C4-2B (cell line): ENCODE measurements at regions not wholly inside any gene's neighbourhood (a gene's known extent, or its start where the extent isn't known, plus 50 kb on each side); places are given as distances from the start of the nearest gene placed in this dataset.
A peak's percentile ranks its signal among the peaks of the same experiment; 100 is the strongest.

Experiments used
- H3K27ac ChIP-seq: fragments of 450-650 bp; 2 replicates; pipeline ENCODE4 v1.5.1; 2017
- CTCF ChIP-seq: fragments of 450-650 bp; conservative IDR thresholded peaks from 2 replicates; pipeline ENCODE4 v1.5.1; 2017; ENCODE audit warnings: mild to moderate bottlenecking
- ZFX ChIP-seq: fragments of 450-650 bp; IDR thresholded peaks from 2 replicates; pipeline ENCODE4 v1.6.1; 2017

- no peak overlapping the region for H3K27ac ChIP-seq
- TF ChIP-seq CTCF: no peak
- no peak for TF ChIP-seq ZFX
Observed at GRCh38 chr3:162770551-162770950, 1273.9 kb downstream of the OTOL1 start.

DNA sequence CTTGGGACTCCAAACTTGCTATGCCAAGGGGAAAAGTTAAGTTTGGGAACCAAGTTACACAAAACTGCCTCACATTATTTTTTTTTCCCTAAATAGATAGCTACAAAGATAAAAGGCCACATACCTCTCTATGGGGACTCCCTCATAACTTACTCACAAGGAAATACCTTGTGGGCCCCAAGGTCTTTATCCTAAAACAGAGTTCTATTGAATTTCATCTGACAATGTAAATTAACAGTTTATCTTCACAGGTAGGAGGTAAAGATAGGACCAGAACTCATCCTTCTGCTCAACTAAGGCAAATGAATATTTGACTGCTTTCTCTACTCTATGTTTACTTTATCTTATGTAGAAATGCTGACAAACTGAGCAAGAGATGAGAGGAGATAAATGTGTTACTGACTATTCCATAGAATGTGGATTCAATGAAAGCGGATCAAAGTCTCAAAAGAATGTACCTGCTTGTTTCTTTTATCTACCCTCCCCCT, 1278.0 kb downstream of the OTOL1 start:
- no peak overlapping the region for H3K27ac ChIP-seq
- TF ChIP-seq ZFX: no peak
- TF ChIP-seq CTCF: no peak

DNA sequence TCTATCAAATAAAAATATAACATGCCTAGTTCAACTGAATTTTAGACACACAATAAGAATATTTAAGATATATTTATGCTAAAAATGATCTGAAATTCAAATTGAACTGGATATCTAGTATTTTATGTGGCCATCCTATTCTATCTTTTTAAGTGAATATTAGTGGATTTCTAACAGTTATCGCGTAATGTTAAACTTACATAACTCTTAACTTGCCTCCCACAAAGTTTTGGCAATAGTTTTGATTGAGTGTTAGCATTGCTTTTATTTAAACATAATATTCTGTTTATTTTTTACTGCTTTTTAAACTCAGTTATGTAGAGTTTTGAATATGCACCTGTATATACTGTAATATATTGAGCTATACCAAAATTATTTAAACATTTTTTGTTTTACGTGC, 1279.5 kb downstream of the OTOL1 start:
- H3K27ac ChIP-seq: no peak overlapping the region
- no peak for TF ChIP-seq CTCF
- TF ChIP-seq ZFX: no peak

DNA sequence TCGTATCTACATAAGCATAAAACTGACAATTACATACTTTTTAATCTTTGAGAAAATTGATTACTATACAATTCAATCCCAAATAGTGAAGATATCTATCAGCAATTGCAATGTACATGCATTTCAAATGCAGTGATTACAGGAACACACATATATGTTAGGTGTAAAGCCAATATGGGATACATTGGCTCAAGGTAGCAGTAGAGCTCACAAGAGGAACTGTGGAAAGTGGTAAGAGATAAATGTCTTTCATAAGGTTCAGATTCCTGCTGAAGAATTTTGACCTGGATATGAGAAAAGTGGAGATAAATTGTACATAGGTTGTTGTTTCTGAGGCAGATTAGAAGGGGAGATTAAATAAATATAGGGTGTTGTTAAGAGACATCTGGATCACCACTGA, 1280.5 kb downstream of the OTOL1 start:
- no peak for TF ChIP-seq CTCF
- H3K27ac ChIP-seq: no peak overlapping the region

DNA sequence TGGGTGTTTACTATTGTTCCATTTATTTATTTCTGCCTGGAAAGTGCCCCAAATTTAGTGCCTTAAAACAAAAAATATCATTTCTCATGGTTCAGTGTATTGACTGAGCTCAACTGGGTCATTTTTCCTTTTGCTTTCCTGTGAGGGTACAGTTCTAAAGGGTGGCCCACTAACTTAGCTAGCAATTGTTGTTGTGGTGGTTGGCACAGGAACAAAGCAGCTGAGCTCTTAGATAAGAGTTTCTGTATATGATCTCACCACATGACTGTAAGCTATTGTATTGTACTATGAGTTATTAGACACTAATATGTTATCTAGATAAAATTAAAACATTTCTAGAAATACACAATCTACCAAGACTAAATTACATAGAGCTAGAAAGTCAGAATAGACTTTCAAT, 1283.7 kb downstream of the OTOL1 start:
- TF ChIP-seq CTCF (no peak), ZFX (no peak)
- H3K27ac ChIP-seq: no peak overlapping the region

DNA sequence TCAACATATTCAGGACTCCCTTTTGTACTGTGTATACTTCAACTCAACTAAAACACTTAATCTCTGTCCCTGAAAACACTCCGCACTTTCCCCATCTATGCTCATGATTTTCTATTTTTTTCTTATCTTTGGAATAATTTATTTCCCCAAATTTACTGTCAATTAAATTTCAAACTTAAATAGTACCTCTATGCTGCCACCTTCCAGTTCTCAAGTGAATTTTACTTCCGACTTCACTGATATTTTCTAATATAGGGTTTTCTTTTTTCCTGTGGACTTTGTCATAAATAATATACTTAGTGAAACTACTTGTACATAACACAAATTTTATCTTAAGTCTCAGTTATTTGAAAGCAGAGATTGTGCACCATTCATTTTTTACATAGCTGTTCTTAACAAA, 1303.3 kb downstream of the OTOL1 start:
- no peak overlapping the region for H3K27ac ChIP-seq
- TF ChIP-seq CTCF: peak; percentile 34
- TF ChIP-seq ZFX: no peak

DNA sequence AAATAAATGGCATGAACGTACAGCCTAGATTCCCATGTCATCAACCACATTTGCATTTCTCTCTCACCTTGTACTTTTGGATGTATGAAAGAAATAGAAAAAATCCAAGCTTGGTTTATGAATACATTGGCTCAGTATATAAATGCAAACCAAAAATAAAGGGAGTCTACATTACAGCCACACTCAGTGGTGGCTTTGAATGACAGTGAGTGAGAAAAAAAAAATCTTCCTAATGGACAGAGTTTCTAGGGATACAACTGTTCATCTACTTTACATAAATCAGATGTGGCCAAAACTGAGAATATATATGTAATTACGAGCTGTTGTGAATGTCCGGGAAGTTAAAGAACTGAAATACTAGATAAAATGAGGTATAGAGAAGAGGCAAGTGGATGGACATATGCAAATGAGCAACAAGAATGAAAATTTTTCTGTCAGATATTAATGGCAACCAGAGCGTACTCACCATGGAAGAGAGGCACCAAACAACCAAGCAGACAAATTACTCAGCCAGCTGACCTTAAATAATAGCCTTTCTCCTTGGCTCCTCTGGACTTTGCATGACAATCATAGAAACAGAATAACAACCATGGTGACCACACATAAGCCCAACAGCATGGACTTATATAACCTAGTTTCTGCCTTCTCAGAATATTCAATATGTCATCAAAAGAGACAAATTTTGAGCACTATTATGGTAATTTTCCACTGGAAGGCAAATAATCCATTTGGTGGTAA, 1305.8 kb downstream of the OTOL1 start:
- H3K27ac ChIP-seq: no peak overlapping the region
- TF ChIP-seq ZFX: no peak
- TF ChIP-seq CTCF: no peak
